Fibroblast of the aortic adventitia (primary cell): ENCODE measurements at regions not wholly inside any gene's neighbourhood (a gene's known extent, or its start where the extent isn't known, plus 50 kb on each side); places are given as distances from the start of the nearest gene placed in this dataset.
"Not testable (repeated sequence)": the region's sequence is repeated elsewhere in the genome, so short reads cannot be mapped to it uniquely, and the experiment has no call there.

ENCODE experiments used
- DNase-seq: peaks from one replicate; pipeline ENCODE4 v3.0.0-alpha.2; 2010; ENCODE audit warnings: low read depth
- H3K4me3 ChIP-seq: 2 replicates; pipeline ENCODE4 v1.5.1; 2011; ENCODE audit warnings: low read depth, mild to moderate bottlenecking, control low read depth, low read length, moderate library complexity
- CTCF ChIP-seq: IDR thresholded peaks from 2 replicates; pipeline ENCODE4 v1.5.1; 2011; ENCODE audit warnings: mild to moderate bottlenecking, low read length, control low read depth, inconsistent platforms; ENCODE audit not compliant: insufficient read depth

- no peak for DNase-seq
- H3K4me3 ChIP-seq: no peak overlapping the region
- TF ChIP-seq CTCF: no peak
Measured at GRCh38 chr20:56735084-56735642, 106.1 kb downstream of the TFAP2C start.

- DNase-seq: no peak
- no peak overlapping the region for H3K4me3 ChIP-seq
- TF ChIP-seq CTCF: no peak
Measured at GRCh38 chr20:56736285-56736857, 107.3 kb downstream of the TFAP2C start.

GRCh38 chr20:56744325-56744821 lies 115.3 kb downstream of the TFAP2C start:
- not testable (repeated sequence) for DNase-seq, H3K4me3 ChIP-seq

GRCh38 chr20:56748476-56749377 lies 119.6 kb downstream of the TFAP2C start:
- no peak overlapping the region for H3K4me3 ChIP-seq
- no peak for TF ChIP-seq CTCF
- DNase-seq: no peak

- no peak for DNase-seq
- H3K4me3 ChIP-seq: no peak overlapping the region
- TF ChIP-seq CTCF: no peak
Measured at GRCh38 chr20:56750430-56750829, 121.3 kb downstream of the TFAP2C start.

GRCh38 chr20:56752274-56752673 lies 123.2 kb downstream of the TFAP2C start:
- no peak overlapping the region for H3K4me3 ChIP-seq
- no peak for TF ChIP-seq CTCF
- no peak for DNase-seq

- TF ChIP-seq CTCF: no peak
- no peak overlapping the region for H3K4me3 ChIP-seq
- DNase-seq: no peak
Measured at GRCh38 chr20:56755201-56755600, 126.1 kb downstream of the TFAP2C start.

- H3K4me3 ChIP-seq, DNase-seq: not testable (repeated sequence)
Measured at GRCh38 chr20:56756658-56757057, 127.6 kb downstream of the TFAP2C start.
